K562 (cell line): ENCODE measurements at regions not wholly inside any gene's neighbourhood (a gene's known extent, or its start where the extent isn't known, plus 50 kb on each side); places are given as distances from the start of the nearest gene placed in this dataset.

Experiments used
- BACH1 ChIP-seq: fragments of 200-800 bp; sonication (Bioruptor generic); IDR thresholded peaks from 2 replicates; pipeline ENCODE4 v1.6.1; 2016; ENCODE audit warnings: missing genetic modification characterization, missing compliant biosample characterization
- CTCF ChIP-seq, 3 experiments: IDR thresholded peaks in 2 of 3; conservative IDR thresholded peaks in 1 of 3; 2 replicates each; pipeline ENCODE4 v1.5.1; 2011 to 2012; ENCODE audit warnings: low read length in 3 of 3, mild to moderate bottlenecking in 3 of 3, control low read depth in 2 of 3, improper control_type of control experiment in 1 of 3, inconsistent platforms in 1 of 3, low read depth in 1 of 3, mixed read lengths in 1 of 3, moderate library complexity in 1 of 3; ENCODE audit not compliant: insufficient read depth in 2 of 3
- EZH2 ChIP-seq: IDR thresholded peaks from 2 replicates; pipeline ENCODE4 v1.6.1; 2012; ENCODE audit warnings: low read depth, mild to moderate bottlenecking, inconsistent platforms, low read length, borderline replicate concordance
- POLR2A ChIP-seq: fragments of 450-650 bp; conservative IDR thresholded peaks from 2 replicates; pipeline ENCODE4 v1.6.1; 2016
- RFX5 ChIP-seq: IDR thresholded peaks from 2 replicates; pipeline ENCODE4 v1.6.1; 2011; ENCODE audit warnings: low read depth, mild to moderate bottlenecking, improper control_type of control experiment, low read length
- SMAD4 ChIP-seq: fragments of 250-450 bp; sonication (Bioruptor Pico); conservative IDR thresholded peaks from 2 replicates; pipeline ENCODE4 v1.8.0; 2021; ENCODE audit warnings: inconsistent platforms, mild to moderate bottlenecking, moderate library complexity
- ZNF655 ChIP-seq: fragments of 250-450 bp; sonication (Bioruptor Pico); IDR thresholded peaks from 2 replicates; pipeline ENCODE4 v1.5.0; 2021
- ZZZ3 ChIP-seq: fragments of 450-650 bp; IDR thresholded peaks from 2 replicates; pipeline ENCODE4 v1.6.1; 2016; ENCODE audit warnings: antibody characterized with exemption, mild to moderate bottlenecking, moderate library complexity

- TF ChIP-seq ZNF655 (CRISPR knock-in tag) = no peak
- no peak for TF ChIP-seq EZH2
- TF ChIP-seq ZZZ3 = no peak
- no peak for TF ChIP-seq POLR2A
- TF ChIP-seq SMAD4 (CRISPR knock-in tag) = no peak
- no peak for TF ChIP-seq CTCF (IDR thresholded peaks at IDR 0.05 in 2 of 3, conservative IDR thresholded peaks at IDR 0.05 in 1 of 3; ENCODE audit: insufficient read depth in 2 of 3, low read depth in 1 of 3, low read length in 3 of 3)
- no peak for TF ChIP-seq RFX5
- no peak for TF ChIP-seq BACH1 (tag)
These were observed 84.1 kb upstream of the ZNF479 start for GRCh38 chr7:57216340-57216739.
